ENCODE measurements at regions not wholly inside any gene's neighbourhood (a gene's known extent, or its start where the extent isn't known, plus 50 kb on each side); places are given as distances from the start of the nearest gene placed in this dataset.

- no peak for TF ChIP-seq CTCF (IDR thresholded peaks at IDR 0.05)
- CTCF ChIA-PET = no interaction called here
- Mint-ChIP-seq H3K36me3 (ENCODE audit: low read depth) (no peaks in the 10 kb centered on the region), H3K4me1 (ENCODE audit: low read depth) (no peaks in the 10 kb centered on the region), H3K4me3 (no peak overlapping the region), H3K9me3 (peaks cover 6% of the 10 kb centered on the region), H3K27ac (no peak overlapping the region), H3K27me3 (no peaks in the 10 kb centered on the region)
- ATAC-seq (no peak), DNase-seq (no peak)
- POLR2A ChIA-PET = no interaction called here
- intact Hi-C loops (cut with micrococcal nuclease) = no loop called here
Observed at GRCh38 chr18:33934258-33934657, 290.5 kb downstream of the NOL4 start.

- no peaks in the 10 kb centered on the region for H3K36me3 Mint-ChIP-seq (ENCODE audit: low read depth)
- no peak overlapping the region for H3K4me3 Mint-ChIP-seq
- no peak for TF ChIP-seq CTCF (IDR thresholded peaks at IDR 0.05)
- H3K27ac Mint-ChIP-seq = no peak overlapping the region
- H3K27me3 Mint-ChIP-seq = no peaks in the 10 kb centered on the region
- H3K4me1 Mint-ChIP-seq (ENCODE audit: low read depth) = no peaks in the 10 kb centered on the region
- intact Hi-C loops (cut with micrococcal nuclease) = no loop called here
- CTCF ChIA-PET = no interaction called here
- POLR2A ChIA-PET = no interaction called here
- DNase-seq (no peak), ATAC-seq (no peak)
- H3K9me3 Mint-ChIP-seq = peaks cover 2% of the 10 kb centered on the region
Observed at GRCh38 chr18:33928231-33928630, 296.5 kb downstream of the NOL4 start.

- H3K9me3 Mint-ChIP-seq = peaks cover 2% of the 10 kb centered on the region
- no peak for TF ChIP-seq CTCF (IDR thresholded peaks at IDR 0.05)
- no peaks in the 10 kb centered on the region for H3K27me3 Mint-ChIP-seq
- no peak for DNase-seq
- POLR2A ChIA-PET = no interaction called here
- H3K27ac Mint-ChIP-seq = no peak overlapping the region
- CTCF ChIA-PET = no interaction called here
- no peaks in the 10 kb centered on the region for H3K4me1 Mint-ChIP-seq (ENCODE audit: low read depth)
- no peaks in the 10 kb centered on the region for H3K36me3 Mint-ChIP-seq (ENCODE audit: low read depth)
- no peak overlapping the region for H3K4me3 Mint-ChIP-seq
- intact Hi-C loops (cut with micrococcal nuclease) = no loop called here
- ATAC-seq = no peak
Observed at GRCh38 chr18:33924576-33924975, 300.1 kb downstream of the NOL4 start.

GRCh38 chr18:33923980-33924379 is 300.7 kb downstream of the NOL4 start:
- Mint-ChIP-seq H3K4me3 (no peak overlapping the region), H3K9me3 (peaks cover 2% of the 10 kb centered on the region), H3K27me3 (no peaks in the 10 kb centered on the region), H3K36me3 (ENCODE audit: low read depth) (no peaks in the 10 kb centered on the region), H3K4me1 (ENCODE audit: low read depth) (no peaks in the 10 kb centered on the region), H3K27ac (no peak overlapping the region)
- ATAC-seq (no peak), DNase-seq (no peak)
- CTCF ChIA-PET = no interaction called here
- intact Hi-C loops (cut with micrococcal nuclease) = no loop called here
- POLR2A ChIA-PET = no interaction called here
- TF ChIP-seq CTCF (IDR thresholded peaks at IDR 0.05) = no peak

- H3K36me3 Mint-ChIP-seq (ENCODE audit: low read depth) = no peaks in the 10 kb centered on the region
- no peak for DNase-seq
- no peak overlapping the region for H3K27ac Mint-ChIP-seq
- H3K4me1 Mint-ChIP-seq (ENCODE audit: low read depth) = no peaks in the 10 kb centered on the region
- intact Hi-C loops (cut with micrococcal nuclease) = no loop called here
- no peak for ATAC-seq
- H3K27me3 Mint-ChIP-seq = no peaks in the 10 kb centered on the region
- CTCF ChIA-PET = no interaction called here
- no peak overlapping the region for H3K4me3 Mint-ChIP-seq
- no peak for TF ChIP-seq CTCF (IDR thresholded peaks at IDR 0.05)
- peaks cover 3% of the 10 kb centered on the region for H3K9me3 Mint-ChIP-seq
- POLR2A ChIA-PET = no interaction called here
Observed at GRCh38 chr18:33918571-33918970, 306.1 kb downstream of the NOL4 start.
